Fibroblast of lung (primary cell): ENCODE measurements at regions not wholly inside any gene's neighbourhood (a gene's known extent, or its start where the extent isn't known, plus 50 kb on each side); places are given as distances from the start of the nearest gene placed in this dataset.

Experiments used
- CTCF ChIP-seq, 2 donors: IDR thresholded peaks in 1 of 2; conservative IDR thresholded peaks in 1 of 2; 1 replicate in 1 of 2; 2 replicates in 1 of 2; pipeline ENCODE4 v1.5.1; 2011 to 2012; ENCODE audit warnings: low read length in 2 of 2, control low read depth in 1 of 2, inconsistent platforms in 1 of 2, low read depth in 1 of 2, mild to moderate bottlenecking in 1 of 2
- EZH2 ChIP-seq: IDR thresholded peaks from 2 replicates; pipeline ENCODE4 v1.5.1; 2012; ENCODE audit warnings: low read length, control low read depth, mild to moderate bottlenecking; ENCODE audit errors: missing control alignments

- TF ChIP-seq CTCF (conservative IDR thresholded peaks at IDR 0.05 in 1 of 2, IDR thresholded peaks at IDR 0.05 in 1 of 2; ENCODE audit: low read depth in 1 of 2, low read length in 2 of 2), result no peak
- no peak for TF ChIP-seq EZH2
Measured at GRCh38 chr7:136056651-136057231, 79.6 kb upstream of the MTPN start.
